GM23338 (cell line): ENCODE measurements at regions not wholly inside any gene's neighbourhood (a gene's known extent, or its start where the extent isn't known, plus 50 kb on each side); places are given as distances from the start of the nearest gene placed in this dataset.

Source experiments
- EZH2 ChIP-seq: fragments of 200-600 bp; sonication (generic); IDR thresholded peaks from one replicate; pipeline ENCODE4 v1.8.0; 2017; ENCODE audit warnings: antibody characterized with exemption, mild to moderate bottlenecking, low read depth; ENCODE audit not compliant: unreplicated experiment
- EZH2phosphoT487 ChIP-seq: fragments of 200-600 bp; sonication (generic); IDR thresholded peaks from one replicate; pipeline ENCODE4 v1.8.1; 2018; ENCODE audit warnings: antibody characterized with exemption; ENCODE audit not compliant: unreplicated experiment
- JUNB ChIP-seq: IDR thresholded peaks from one replicate; pipeline ENCODE4 v1.6.1; 2016; ENCODE audit warnings: antibody characterized with exemption; ENCODE audit not compliant: unreplicated experiment
- NANOG ChIP-seq: IDR thresholded peaks from 2 replicates; pipeline ENCODE4 v1.6.1; 2016; ENCODE audit warnings: antibody characterized with exemption, borderline replicate concordance
- POLR2AphosphoS5 ChIP-seq: IDR thresholded peaks from 2 replicates; pipeline ENCODE4 v1.6.1; 2016; ENCODE audit warnings: antibody characterized with exemption, low read depth
- STAT1 ChIP-seq: IDR thresholded peaks from one replicate; pipeline ENCODE4 v1.6.1; 2016; ENCODE audit warnings: antibody characterized with exemption; ENCODE audit not compliant: unreplicated experiment
- ZNF114 ChIP-seq: fragments of 250-450 bp; sonication (Bioruptor Pico); IDR thresholded peaks from 2 replicates; pipeline ENCODE4 v1.5.0; 2020; ENCODE audit warnings: mild to moderate bottlenecking, moderate library complexity
- TF ChIP-seq, protein P1 (sequence below), 2 experiments: fragments of 200-600 bp in 1 of 2; sonication (generic) in 1 of 2; conservative IDR thresholded peaks; 2 replicates each; pipeline versions ENCODE4 v1.5.1 to v1.6.1; 2016 to 2017; ENCODE audit warnings: antibody characterized with exemption in 2 of 2, low read depth in 2 of 2, mild to moderate bottlenecking in 2 of 2, moderate library complexity in 1 of 2
- TF ChIP-seq, protein P2 (sequence below): IDR thresholded peaks from one replicate; pipeline ENCODE4 v1.6.1; 2018; ENCODE audit warnings: antibody characterized with exemption; ENCODE audit not compliant: unreplicated experiment

DNA sequence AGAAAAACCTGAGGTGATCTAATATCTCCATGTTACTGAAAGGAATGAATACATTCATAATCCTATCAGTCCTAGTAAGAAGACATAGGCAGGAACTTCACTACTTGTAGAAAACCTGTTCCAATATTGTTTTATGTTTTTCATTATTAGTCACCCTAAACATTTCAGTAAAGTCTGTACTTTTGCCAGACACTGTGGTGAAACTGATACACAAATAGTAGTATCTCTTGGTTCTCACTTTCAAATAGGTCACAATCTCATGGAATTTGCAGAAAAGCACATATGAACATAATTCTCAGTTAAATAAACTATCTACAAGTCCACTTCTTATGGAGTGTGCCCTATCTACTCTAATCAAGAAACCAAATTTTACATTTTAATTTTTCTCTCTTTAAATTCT is 88.3 kb upstream of the PCDH9 start:
- TF ChIP-seq, protein P1, sequence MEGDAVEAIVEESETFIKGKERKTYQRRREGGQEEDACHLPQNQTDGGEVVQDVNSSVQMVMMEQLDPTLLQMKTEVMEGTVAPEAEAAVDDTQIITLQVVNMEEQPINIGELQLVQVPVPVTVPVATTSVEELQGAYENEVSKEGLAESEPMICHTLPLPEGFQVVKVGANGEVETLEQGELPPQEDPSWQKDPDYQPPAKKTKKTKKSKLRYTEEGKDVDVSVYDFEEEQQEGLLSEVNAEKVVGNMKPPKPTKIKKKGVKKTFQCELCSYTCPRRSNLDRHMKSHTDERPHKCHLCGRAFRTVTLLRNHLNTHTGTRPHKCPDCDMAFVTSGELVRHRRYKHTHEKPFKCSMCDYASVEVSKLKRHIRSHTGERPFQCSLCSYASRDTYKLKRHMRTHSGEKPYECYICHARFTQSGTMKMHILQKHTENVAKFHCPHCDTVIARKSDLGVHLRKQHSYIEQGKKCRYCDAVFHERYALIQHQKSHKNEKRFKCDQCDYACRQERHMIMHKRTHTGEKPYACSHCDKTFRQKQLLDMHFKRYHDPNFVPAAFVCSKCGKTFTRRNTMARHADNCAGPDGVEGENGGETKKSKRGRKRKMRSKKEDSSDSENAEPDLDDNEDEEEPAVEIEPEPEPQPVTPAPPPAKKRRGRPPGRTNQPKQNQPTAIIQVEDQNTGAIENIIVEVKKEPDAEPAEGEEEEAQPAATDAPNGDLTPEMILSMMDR (conservative IDR thresholded peaks at IDR 0.05; ENCODE audit: low read depth in 2 of 2), result no peak
- TF ChIP-seq POLR2AphosphoS5, result no peak
- TF ChIP-seq, protein P2, sequence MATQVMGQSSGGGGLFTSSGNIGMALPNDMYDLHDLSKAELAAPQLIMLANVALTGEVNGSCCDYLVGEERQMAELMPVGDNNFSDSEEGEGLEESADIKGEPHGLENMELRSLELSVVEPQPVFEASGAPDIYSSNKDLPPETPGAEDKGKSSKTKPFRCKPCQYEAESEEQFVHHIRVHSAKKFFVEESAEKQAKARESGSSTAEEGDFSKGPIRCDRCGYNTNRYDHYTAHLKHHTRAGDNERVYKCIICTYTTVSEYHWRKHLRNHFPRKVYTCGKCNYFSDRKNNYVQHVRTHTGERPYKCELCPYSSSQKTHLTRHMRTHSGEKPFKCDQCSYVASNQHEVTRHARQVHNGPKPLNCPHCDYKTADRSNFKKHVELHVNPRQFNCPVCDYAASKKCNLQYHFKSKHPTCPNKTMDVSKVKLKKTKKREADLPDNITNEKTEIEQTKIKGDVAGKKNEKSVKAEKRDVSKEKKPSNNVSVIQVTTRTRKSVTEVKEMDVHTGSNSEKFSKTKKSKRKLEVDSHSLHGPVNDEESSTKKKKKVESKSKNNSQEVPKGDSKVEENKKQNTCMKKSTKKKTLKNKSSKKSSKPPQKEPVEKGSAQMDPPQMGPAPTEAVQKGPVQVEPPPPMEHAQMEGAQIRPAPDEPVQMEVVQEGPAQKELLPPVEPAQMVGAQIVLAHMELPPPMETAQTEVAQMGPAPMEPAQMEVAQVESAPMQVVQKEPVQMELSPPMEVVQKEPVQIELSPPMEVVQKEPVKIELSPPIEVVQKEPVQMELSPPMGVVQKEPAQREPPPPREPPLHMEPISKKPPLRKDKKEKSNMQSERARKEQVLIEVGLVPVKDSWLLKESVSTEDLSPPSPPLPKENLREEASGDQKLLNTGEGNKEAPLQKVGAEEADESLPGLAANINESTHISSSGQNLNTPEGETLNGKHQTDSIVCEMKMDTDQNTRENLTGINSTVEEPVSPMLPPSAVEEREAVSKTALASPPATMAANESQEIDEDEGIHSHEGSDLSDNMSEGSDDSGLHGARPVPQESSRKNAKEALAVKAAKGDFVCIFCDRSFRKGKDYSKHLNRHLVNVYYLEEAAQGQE, result no peak
- no peak for TF ChIP-seq EZH2
- no peak for TF ChIP-seq EZH2phosphoT487
- no peak for TF ChIP-seq ZNF114 (CRISPR knock-in tag)
- no peak for TF ChIP-seq NANOG
- no peak for TF ChIP-seq STAT1
- TF ChIP-seq JUNB, result no peak
